ENCODE measurements at regions not wholly inside any gene's neighbourhood (a gene's known extent, or its start where the extent isn't known, plus 50 kb on each side); places are given as distances from the start of the nearest gene placed in this dataset.
"Not testable (repeated sequence)": the region's sequence is repeated elsewhere in the genome, so short reads cannot be mapped to it uniquely, and the experiment has no call there.

- no peak for DNase-seq
Observed at GRCh38 chr12:72869024-72869423, 596.9 kb downstream of the TRHDE start.

GRCh38 chr12:72872238-72872887, 600.2 kb downstream of the TRHDE start:
- DNase-seq: no peak

- DNase-seq: no peak
Observed at GRCh38 chr12:72872996-72873395, 600.8 kb downstream of the TRHDE start.

GRCh38 chr12:72876092-72876491, 603.9 kb downstream of the TRHDE start:
- no peak for DNase-seq

GRCh38 chr12:72888693-72889092, 616.5 kb downstream of the TRHDE start:
- no peak for DNase-seq

- no peak for DNase-seq
Observed at GRCh38 chr12:72889791-72890190, 617.6 kb downstream of the TRHDE start.

- DNase-seq: no peak
Observed at GRCh38 chr12:72901685-72902084, 629.5 kb downstream of the TRHDE start.

GRCh38 chr12:72925716-72926115, 653.5 kb downstream of the TRHDE start:
- no peak for DNase-seq

GRCh38 chr12:72931838-72932237, 659.7 kb downstream of the TRHDE start:
- DNase-seq: not testable (repeated sequence)

GRCh38 chr12:72937486-72937885, 665.3 kb downstream of the TRHDE start:
- no peak for DNase-seq

- no peak for DNase-seq
Observed at GRCh38 chr12:72957454-72957853, 685.3 kb downstream of the TRHDE start.

- no peak for DNase-seq
Observed at GRCh38 chr12:72966684-72967083, 694.5 kb downstream of the TRHDE start.

GRCh38 chr12:72974954-72975555, 702.9 kb downstream of the TRHDE start:
- no peak for DNase-seq

GRCh38 chr12:72978999-72979398, 706.8 kb downstream of the TRHDE start:
- DNase-seq: no peak

- no peak for DNase-seq
Observed at GRCh38 chr12:72982356-72982755, 710.2 kb downstream of the TRHDE start.

- DNase-seq: no peak
Observed at GRCh38 chr12:72986963-72987362, 714.8 kb downstream of the TRHDE start.

GRCh38 chr12:72989458-72989947, 717.3 kb downstream of the TRHDE start:
- DNase-seq: no peak

- DNase-seq: not testable (repeated sequence)
Observed at GRCh38 chr12:72995029-72995428, 722.9 kb downstream of the TRHDE start.

- no peak for DNase-seq
Observed at GRCh38 chr12:72995616-72996015, 723.4 kb downstream of the TRHDE start.

- DNase-seq: not testable (repeated sequence)
Observed at GRCh38 chr12:73001806-73002205, 729.6 kb downstream of the TRHDE start.

GRCh38 chr12:73002504-73002903, 730.3 kb downstream of the TRHDE start:
- not testable (repeated sequence) for DNase-seq

- not testable (repeated sequence) for DNase-seq
Observed at GRCh38 chr12:73009138-73009834, 737.1 kb downstream of the TRHDE start.

GRCh38 chr12:73017981-73018380, 745.8 kb downstream of the TRHDE start:
- DNase-seq: no peak

GRCh38 chr12:73053893-73054292, 781.7 kb downstream of the TRHDE start:
- no peak for DNase-seq
